ENCODE measurements at regions not wholly inside any gene's neighbourhood (a gene's known extent, or its start where the extent isn't known, plus 50 kb on each side); places are given as distances from the start of the nearest gene placed in this dataset.

GRCh38 chr10:128627811-128628210, 501.6 kb upstream of the MKI67 start:
- no peak overlapping the region for H3K4me3 ChIP-seq (ENCODE audit: low read depth, low read length)
- no peak for TF ChIP-seq CTCF (IDR thresholded peaks at IDR 0.05; ENCODE audit: insufficient read depth, low read depth, low read length, missing control alignments)
- DNase-seq (ENCODE audit: low read depth), result no peak

- DNase-seq (ENCODE audit: low read depth), result no peak
- no peak for TF ChIP-seq CTCF (IDR thresholded peaks at IDR 0.05; ENCODE audit: insufficient read depth, low read depth, low read length, missing control alignments)
- no peak overlapping the region for H3K4me3 ChIP-seq (ENCODE audit: low read depth, low read length)
Measured at GRCh38 chr10:128628252-128628651, 502.0 kb upstream of the MKI67 start.

- no peak for DNase-seq (ENCODE audit: low read depth)
- TF ChIP-seq CTCF (IDR thresholded peaks at IDR 0.05; ENCODE audit: insufficient read depth, low read depth, low read length, missing control alignments), result no peak
- H3K4me3 ChIP-seq (ENCODE audit: low read depth, low read length), result no peak overlapping the region
Measured at GRCh38 chr10:128629111-128630096, 503.2 kb upstream of the MKI67 start.

GRCh38 chr10:128630787-128631252, 504.6 kb upstream of the MKI67 start:
- H3K4me3 ChIP-seq (ENCODE audit: low read depth, low read length), result no peak overlapping the region
- no peak for DNase-seq (ENCODE audit: low read depth)

GRCh38 chr10:128631801-128632241, 505.6 kb upstream of the MKI67 start:
- peak; percentile 54 for TF ChIP-seq CTCF (IDR thresholded peaks at IDR 0.05; ENCODE audit: insufficient read depth, low read depth, low read length, missing control alignments)
- H3K4me3 ChIP-seq (ENCODE audit: low read depth, low read length), result no peak overlapping the region
- peak; percentile 37 for DNase-seq (ENCODE audit: low read depth)

More at GRCh38 chr10:128630787-128631252, 504.6 kb upstream of the MKI67 start:
- no peak for TF ChIP-seq CTCF (IDR thresholded peaks at IDR 0.05; ENCODE audit: insufficient read depth, low read depth, low read length, missing control alignments)

- H3K4me3 ChIP-seq (ENCODE audit: low read depth, low read length), result no peak overlapping the region
- no peak for DNase-seq (ENCODE audit: low read depth)
- no peak for TF ChIP-seq CTCF (IDR thresholded peaks at IDR 0.05; ENCODE audit: insufficient read depth, low read depth, low read length, missing control alignments)
Measured at GRCh38 chr10:128632694-128633093, 506.5 kb upstream of the MKI67 start.

Data from GM12865 (cell line).